HG03439 (cell line): ENCODE measurements at regions not wholly inside any gene's neighbourhood (a gene's known extent, or its start where the extent isn't known, plus 50 kb on each side); places are given as distances from the start of the nearest gene placed in this dataset.
"Not testable (repeated sequence)": the region's sequence is repeated elsewhere in the genome, so short reads cannot be mapped to it uniquely, and the experiment has no call there.

ENCODE experiments used
- ATAC-seq: cut with Tn5 transposase; IDR thresholded peaks from one replicate; pipeline ENCODE4 v1.9.1; 2021; ENCODE audit warnings: mild to moderate bottlenecking, moderate library complexity; ENCODE audit not compliant: unreplicated experiment

DNA sequence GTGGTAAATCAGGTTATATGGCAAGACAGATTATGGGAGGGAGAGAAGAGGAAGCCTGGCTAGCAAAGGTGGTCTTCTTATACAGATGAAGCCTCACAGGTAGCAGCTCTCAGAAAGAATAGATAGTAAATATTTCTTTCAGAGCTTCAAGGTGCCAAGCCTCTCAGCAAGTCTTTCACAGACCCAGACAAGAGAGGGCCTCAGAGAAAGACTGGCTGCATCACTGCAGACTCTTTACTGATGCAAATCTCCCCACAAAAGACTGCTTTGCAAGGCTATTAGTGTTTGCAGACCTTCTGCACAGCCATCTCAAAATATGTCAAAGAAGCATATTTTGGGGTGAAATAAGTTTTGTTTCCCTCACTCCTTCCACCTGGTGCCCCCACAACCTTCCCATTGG lies 372.4 kb upstream of the RND3 start:
- no peak for ATAC-seq

GRCh38 chr2:150859162-150859561 lies 371.7 kb upstream of the RND3 start:
- ATAC-seq: no peak

- no peak for ATAC-seq
Measured at GRCh38 chr2:150858382-150858781, 370.9 kb upstream of the RND3 start.

DNA sequence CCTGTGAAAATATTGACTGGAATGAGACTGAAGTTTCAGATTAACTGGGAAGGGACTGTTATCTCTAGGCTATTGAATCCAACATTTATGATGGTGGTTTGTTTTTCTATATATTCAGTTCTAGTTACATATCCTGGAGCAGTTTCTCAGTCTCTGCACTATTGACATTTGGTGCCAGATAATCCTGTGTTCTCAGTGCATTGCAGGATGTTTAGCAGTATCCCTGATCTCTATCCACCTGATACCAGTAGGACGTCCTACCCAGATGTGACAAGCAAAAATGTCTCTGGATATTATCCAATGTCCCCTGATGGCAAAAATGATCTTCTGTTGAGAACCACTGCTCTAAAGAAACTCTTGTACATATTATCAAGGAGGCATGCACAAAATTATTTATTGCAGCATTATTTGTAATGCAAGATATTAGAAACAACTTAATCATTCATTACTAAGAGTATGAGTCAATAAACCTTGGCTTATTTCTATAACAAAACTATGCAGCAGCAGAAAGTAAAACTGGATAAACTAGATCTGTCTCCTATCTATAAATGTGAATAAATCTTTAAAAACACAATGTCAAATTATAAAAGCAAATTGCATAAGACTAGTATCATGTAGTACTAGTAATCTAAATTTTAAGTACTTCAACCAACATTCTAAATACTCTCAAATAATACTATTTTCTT lies 369.3 kb upstream of the RND3 start:
- ATAC-seq: no peak

DNA sequence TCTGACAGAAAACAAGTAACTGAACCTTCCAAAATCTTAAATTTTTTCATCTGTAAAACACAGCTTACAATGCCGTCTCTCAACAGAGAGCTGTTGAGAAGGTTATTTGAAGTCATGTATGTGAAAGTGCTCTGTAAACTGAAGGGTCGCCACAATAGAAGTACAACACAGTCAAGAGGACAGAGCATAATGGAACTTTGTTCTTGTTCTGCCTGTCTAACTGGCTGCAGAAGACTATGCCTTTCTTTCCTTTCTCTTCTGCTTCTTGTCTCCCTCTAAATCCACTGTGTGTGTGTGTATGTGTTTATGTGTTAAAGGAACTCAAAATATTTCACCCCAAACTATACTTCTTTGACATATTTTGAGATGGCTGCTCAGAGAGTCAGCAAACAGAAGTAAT lies 365.8 kb upstream of the RND3 start:
- ATAC-seq: no peak

- no peak for ATAC-seq
Measured at GRCh38 chr2:150850641-150851040, 363.2 kb upstream of the RND3 start.

DNA sequence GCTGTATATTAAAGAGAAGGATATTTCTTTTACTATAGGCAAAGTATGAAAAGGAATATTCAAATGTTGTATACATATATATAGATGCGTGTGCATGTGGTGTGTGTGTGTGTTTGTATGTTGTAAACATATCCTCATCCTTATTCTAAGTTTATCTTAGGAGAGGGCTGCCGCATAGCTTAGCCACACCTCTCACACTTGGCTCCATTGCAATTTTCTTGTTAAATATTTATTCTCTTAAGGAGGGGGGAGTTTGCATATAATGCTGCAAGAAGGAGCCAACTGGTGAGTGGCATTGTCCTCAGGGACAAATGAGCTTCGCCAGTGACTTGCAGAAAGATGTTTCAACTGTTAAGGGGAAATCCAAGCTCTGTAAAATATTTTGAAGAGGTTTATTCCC lies 360.1 kb upstream of the RND3 start:
- no peak for ATAC-seq

GRCh38 chr2:150846691-150847090 lies 359.2 kb upstream of the RND3 start:
- ATAC-seq: no peak

- no peak for ATAC-seq
Measured at GRCh38 chr2:150832686-150833085, 345.2 kb upstream of the RND3 start.

DNA sequence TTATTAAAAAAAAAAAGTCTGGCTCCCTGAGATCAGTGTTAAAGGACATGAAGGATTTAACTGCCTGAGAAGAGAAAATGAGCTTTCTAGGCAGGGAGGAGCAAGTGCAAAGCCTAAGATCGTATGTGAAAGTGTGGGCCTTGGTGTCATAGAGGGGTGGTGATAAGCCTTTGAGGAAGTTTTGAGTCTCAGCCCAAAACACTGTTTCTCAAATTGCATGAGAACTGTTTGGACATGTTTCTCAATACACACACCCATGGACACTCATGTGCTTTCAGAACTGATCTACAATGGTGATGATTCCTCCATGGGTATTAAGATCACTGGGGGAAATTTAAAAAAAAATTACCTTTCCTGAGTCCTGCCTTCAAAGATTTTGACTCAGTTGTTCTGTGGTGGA lies 336.7 kb upstream of the RND3 start:
- no peak for ATAC-seq

GRCh38 chr2:150817422-150817821 lies 330.0 kb upstream of the RND3 start:
- ATAC-seq: no peak

- ATAC-seq: no peak
Measured at GRCh38 chr2:150812664-150813367, 325.3 kb upstream of the RND3 start.

GRCh38 chr2:150812066-150812465 lies 324.6 kb upstream of the RND3 start:
- ATAC-seq: no peak

GRCh38 chr2:150811259-150811855 lies 323.9 kb upstream of the RND3 start:
- no peak for ATAC-seq

- ATAC-seq: no peak
Measured at GRCh38 chr2:150809103-150809502, 321.6 kb upstream of the RND3 start.

- no peak for ATAC-seq
Measured at GRCh38 chr2:150806336-150806735, 318.9 kb upstream of the RND3 start.

- no peak for ATAC-seq
Measured at GRCh38 chr2:150803689-150804398, 316.4 kb upstream of the RND3 start.

DNA sequence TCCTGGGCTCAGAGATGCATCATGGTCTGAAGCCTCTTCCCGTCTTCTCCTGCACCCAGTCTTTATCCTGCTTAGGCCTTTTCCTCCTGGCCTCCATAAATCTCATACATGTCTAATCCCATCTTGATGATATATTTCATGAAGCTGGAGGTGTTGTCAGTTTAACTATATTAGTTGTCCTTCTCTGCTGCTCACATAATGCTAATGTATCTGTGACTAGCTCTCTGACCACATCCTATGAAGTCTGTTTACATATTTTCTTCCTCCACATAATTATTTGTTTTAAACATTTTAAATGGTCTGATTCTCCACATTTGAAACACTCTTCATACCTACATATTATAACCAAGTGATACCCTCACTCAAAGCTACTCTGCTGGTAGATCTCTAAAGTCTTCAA lies 315.2 kb upstream of the RND3 start:
- ATAC-seq: no peak

DNA sequence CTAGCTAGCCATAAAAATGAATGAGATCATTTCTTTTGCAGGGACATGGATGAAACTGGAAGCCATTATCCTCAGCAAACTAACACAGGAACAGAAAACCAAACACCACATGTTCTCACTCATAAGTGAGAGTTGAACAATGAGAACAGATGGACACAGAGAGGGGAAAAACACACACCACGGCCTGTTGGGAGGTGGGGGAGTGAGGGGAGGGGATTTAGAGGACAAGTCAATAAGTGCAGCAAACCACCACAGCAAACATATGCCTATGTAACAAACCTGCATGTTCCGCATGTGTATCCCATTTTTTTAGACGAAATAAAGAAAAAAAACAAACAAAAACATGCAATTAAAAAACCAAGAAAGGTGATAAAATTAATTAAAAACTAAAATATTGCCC lies 308.8 kb upstream of the RND3 start:
- not testable (repeated sequence) for ATAC-seq

- no peak for ATAC-seq
Measured at GRCh38 chr2:150792780-150793300, 305.4 kb upstream of the RND3 start.

DNA sequence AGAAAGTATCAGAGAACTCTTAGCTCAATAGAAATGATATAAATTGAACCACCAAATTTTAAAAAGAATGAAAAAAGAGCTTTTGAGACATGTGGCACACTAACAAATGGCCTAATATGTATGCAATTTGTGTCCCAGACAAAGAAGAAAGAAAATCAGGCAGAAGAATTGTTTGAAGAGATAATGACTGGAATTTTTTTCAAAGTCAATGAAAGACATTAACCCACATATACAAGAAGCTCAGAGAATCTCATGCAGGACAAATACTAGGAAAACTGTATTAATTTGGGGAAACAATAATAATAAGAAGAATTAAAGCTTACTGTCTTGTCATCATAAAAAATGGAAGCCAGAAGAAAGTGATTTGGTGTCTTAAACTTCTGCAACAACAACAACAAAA lies 304.1 kb upstream of the RND3 start:
- no peak for ATAC-seq
